HCEC 1CT (cell line): ENCODE measurements at regions not wholly inside any gene's neighbourhood (a gene's known extent, or its start where the extent isn't known, plus 50 kb on each side); places are given as distances from the start of the nearest gene placed in this dataset.
A peak's percentile ranks its signal among the peaks of the same experiment; 100 is the strongest.
"Not testable (repeated sequence)": the region's sequence is repeated elsewhere in the genome, so short reads cannot be mapped to it uniquely, and the experiment has no call there.

ENCODE experiments used
- DNase-seq: peaks from one replicate; pipeline ENCODE4 v3.0.0-alpha.2; 2017

DNA sequence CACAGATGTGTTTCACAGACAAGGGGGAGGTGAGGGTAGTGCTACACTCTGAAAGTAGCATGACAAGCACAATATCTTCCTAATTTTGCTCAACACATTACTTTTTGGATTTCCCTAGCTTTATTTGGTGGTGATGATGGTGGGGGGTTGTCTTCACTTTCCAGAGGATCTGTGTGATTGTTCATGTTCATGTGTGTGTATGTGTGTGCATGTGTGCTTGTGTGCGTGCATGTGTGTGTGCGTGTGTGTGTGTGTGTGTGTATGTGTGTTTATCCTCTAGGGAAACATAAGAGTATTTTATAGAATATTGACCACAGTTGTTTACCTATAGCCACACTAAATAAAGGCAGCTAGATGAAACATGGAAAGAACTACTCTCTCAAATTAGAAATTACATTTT is 183.8 kb upstream of the EYA4 start:
- DNase-seq = no peak

GRCh38 chr6:133062077-133062476 is 179.1 kb upstream of the EYA4 start:
- peak; percentile 98 for DNase-seq

DNA sequence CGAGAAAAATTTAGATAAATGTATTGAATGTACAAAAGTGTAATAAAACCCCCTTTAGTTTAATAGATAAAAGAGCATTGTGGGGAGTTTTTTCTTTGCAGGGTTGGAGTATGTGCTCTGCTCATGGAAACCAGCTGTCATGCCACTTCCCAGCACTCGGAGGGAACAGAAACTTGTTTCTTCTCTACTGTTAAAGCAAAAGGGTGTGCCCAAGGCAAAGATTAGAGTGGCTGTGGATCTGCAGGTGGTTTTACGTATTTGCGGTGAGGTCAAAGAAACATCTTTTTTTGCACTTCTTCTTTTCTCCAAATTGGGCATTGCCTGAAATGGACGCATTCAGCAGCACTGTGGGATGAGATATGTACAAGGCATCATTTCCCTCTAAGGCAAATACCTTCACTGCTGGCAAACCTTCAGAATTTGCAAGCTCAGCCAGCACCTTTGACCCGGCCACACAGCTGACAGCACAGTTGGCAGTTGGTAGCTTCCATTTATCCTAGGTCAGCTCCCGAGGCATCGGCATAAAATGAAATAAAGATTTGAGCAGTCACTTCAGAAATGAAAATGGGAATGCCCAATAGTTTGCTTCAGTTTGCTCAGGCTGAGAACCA is 178.4 kb upstream of the EYA4 start:
- peak; percentile 30 for DNase-seq

GRCh38 chr6:133067960-133068359 is 173.2 kb upstream of the EYA4 start:
- no peak for DNase-seq

DNA sequence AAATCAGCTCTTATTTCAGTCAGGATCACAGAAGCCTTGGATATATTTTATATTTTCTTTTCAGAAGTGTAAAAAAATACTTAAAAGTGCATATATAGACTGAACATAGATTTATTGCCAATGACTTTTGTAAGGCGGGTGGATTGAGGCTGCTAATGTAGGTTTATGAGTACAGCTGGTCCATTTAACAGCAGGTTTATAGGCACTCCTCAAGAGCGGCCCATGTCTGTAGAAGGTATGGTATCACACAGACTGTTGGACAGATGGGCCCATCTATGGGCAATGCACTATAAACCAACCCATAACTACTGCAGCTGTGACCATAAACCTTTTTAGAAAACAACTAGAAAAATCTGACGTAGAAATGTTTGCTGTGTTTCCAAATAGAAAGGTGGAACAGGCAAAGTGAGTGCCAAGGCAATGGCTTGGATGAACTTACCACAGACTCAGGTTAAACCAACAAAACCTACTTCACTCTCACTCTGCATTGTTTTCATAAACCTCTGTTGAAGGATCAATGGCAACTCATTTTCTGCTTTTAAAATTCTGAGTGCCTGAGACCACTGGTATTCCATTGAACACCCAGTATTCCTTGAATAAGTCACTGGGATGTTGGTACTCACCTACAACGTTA is 170.6 kb upstream of the EYA4 start:
- DNase-seq = no peak

DNA sequence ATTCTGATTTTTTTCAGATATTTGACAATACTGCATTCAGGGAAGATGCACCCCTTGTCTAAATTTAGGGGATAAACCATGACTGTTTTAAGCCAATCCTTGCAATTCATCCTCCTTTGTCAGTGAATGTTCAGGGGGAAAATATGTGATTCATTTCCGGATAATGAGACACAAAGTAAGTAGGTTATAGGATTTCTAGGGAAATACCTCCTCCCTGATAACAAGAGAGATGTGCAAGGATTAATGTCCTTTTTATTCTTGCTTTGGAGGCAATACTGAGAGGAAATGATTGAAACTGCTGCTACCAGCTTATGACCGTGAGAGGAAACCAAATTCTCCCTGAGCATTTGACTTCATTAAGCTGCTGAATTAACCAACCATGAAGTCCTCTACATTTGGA is 161.3 kb upstream of the EYA4 start:
- DNase-seq = no peak

- no peak for DNase-seq
Observed at GRCh38 chr6:133083248-133083967, 157.7 kb upstream of the EYA4 start.

DNA sequence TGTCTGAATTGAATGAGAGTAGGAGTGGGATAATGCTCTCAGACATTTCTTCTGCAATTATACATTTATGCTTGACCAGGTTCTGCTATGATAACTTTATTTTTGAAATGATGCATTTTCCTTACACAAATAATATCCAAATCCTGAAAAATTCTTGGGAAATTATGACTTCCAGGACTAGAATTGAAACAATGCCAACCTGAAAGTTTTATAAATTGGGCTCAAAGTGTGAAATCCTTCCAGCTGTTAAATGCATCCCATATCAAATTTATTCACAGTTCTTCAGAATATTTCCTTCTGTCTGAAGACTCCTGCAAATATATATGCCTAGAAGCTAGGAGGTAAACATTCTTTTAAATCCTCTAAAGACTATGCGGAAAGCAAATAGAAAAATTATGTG is 155.7 kb upstream of the EYA4 start:
- no peak for DNase-seq

DNA sequence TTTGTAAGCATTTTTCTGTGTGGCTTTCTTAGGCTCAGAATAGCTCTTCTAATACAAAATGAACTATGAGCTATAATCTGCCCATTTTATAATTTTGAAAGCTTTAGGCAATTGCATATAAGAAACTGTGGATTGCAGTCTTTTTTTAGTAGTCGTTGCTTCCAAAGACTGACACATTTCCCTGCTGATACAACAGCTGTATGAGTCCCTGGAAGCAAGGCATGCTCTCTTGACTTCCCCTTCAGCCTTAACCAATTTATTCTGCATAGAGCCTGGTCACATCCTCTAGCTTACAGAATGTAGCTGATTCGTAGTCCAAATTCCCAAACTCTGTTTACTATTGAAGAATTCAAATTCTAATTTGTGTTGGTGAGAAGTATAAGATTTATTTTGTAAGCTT is 155.3 kb upstream of the EYA4 start:
- no peak for DNase-seq

DNA sequence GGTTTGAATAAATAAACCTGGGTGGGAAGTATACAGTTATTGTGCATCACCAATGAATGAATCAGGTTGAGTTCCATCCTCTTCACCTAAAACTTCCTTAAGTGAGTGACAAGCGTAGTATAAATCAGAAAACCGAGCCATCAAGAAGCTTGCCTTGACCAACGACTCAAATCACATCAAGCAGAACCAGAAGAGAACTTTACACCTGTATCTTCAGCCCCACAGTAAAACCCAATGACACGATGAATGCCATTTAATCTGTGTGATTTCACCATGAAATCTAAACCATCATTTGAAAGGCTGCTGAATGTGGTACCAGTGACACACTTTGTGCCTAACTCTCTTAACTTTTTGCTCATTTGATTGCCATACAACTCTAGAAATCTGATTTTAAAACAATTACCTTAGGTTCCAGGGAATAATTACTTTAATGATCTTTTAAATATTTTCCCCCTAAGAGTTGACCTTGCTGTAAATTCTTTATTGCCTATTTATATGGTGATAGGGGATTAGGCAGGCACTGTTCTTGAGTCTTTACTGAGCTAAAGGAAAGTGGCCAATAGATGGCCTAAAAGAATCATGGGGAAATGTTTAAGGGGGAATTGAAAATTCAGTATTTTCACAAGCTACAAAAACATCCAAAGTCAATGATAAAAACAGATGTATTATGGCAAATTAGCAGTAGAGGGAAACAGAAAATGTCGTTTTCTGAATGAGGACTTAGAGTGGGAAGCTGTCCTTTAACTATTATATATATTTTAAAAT is 152.0 kb upstream of the EYA4 start:
- DNase-seq = no peak

- DNase-seq = no peak
Observed at GRCh38 chr6:133092199-133092598, 149.0 kb upstream of the EYA4 start.

- no peak for DNase-seq
Observed at GRCh38 chr6:133092771-133093170, 148.4 kb upstream of the EYA4 start.

GRCh38 chr6:133093211-133093610 is 147.9 kb upstream of the EYA4 start:
- DNase-seq = not testable (repeated sequence)

DNA sequence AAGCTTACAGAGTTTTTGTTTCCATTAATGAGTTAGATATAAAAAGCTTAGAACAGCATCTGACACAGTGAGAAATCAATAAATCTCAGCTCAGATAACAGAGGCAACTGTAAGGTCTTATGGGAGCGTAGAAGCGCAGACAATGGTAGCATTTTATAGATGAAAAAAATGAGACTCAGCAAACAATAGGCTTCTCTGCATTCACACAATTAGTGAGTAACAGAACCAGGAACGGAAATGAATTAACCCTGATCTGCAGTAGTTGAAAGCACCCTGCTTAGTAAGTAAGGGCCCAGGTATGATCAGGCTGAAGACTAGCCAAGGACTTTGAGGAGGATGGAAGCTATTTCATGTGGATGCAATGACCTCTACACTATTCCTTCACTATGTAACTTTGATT is 147.2 kb upstream of the EYA4 start:
- no peak for DNase-seq

GRCh38 chr6:133097208-133097607 is 143.9 kb upstream of the EYA4 start:
- DNase-seq = no peak

- peak; percentile 99 for DNase-seq
Observed at GRCh38 chr6:133099573-133099972, 141.6 kb upstream of the EYA4 start.

GRCh38 chr6:133100865-133101264 is 140.3 kb upstream of the EYA4 start:
- peak; percentile 15 for DNase-seq

- DNase-seq = peak; percentile 54
Observed at GRCh38 chr6:133101790-133102189, 139.4 kb upstream of the EYA4 start.

GRCh38 chr6:133106934-133107333 is 134.2 kb upstream of the EYA4 start:
- DNase-seq = no peak

- DNase-seq = no peak
Observed at GRCh38 chr6:133108419-133108818, 132.7 kb upstream of the EYA4 start.

- no peak for DNase-seq
Observed at GRCh38 chr6:133114973-133115372, 126.2 kb upstream of the EYA4 start.

- DNase-seq = no peak
Observed at GRCh38 chr6:133115946-133116345, 125.2 kb upstream of the EYA4 start.

GRCh38 chr6:133128191-133128590 is 113.0 kb upstream of the EYA4 start:
- peak; percentile 32 for DNase-seq

GRCh38 chr6:133129556-133129955 is 111.6 kb upstream of the EYA4 start:
- peak; percentile 57 for DNase-seq
